ENCODE measurements at regions not wholly inside any gene's neighbourhood (a gene's known extent, or its start where the extent isn't known, plus 50 kb on each side); places are given as distances from the start of the nearest gene placed in this dataset.
"Not testable (repeated sequence)": the region's sequence is repeated elsewhere in the genome, so short reads cannot be mapped to it uniquely, and the experiment has no call there.

GRCh38 chr21:35597750-35598339, 462.5 kb downstream of the SETD4 start:
- TF ChIP-seq CTCF (IDR thresholded peaks at IDR 0.05; ENCODE audit: control insufficient read depth, extremely low read depth, insufficient read depth), result no peak
- no peak for DNase-seq (ENCODE audit: low read depth)
- no peak overlapping the region for H3K4me3 ChIP-seq (ENCODE audit: low read depth, low read length)

GRCh38 chr21:35594905-35595304, 465.4 kb downstream of the SETD4 start:
- TF ChIP-seq CTCF (IDR thresholded peaks at IDR 0.05; ENCODE audit: control insufficient read depth, extremely low read depth, insufficient read depth), result no peak
- DNase-seq (ENCODE audit: low read depth), result no peak
- H3K4me3 ChIP-seq (ENCODE audit: low read depth, low read length), result no peak overlapping the region

GRCh38 chr21:35593000-35593502, 467.3 kb downstream of the SETD4 start:
- DNase-seq (ENCODE audit: low read depth), result no peak
- H3K4me3 ChIP-seq (ENCODE audit: low read depth, low read length), result no peak overlapping the region
- TF ChIP-seq CTCF (IDR thresholded peaks at IDR 0.05; ENCODE audit: control insufficient read depth, extremely low read depth, insufficient read depth), result no peak

GRCh38 chr21:35590284-35590683, 470.0 kb downstream of the SETD4 start:
- not testable (repeated sequence) for DNase-seq (ENCODE audit: low read depth); H3K4me3 ChIP-seq (ENCODE audit: low read depth, low read length)

- TF ChIP-seq CTCF (IDR thresholded peaks at IDR 0.05; ENCODE audit: control insufficient read depth, extremely low read depth, insufficient read depth), result no peak
- DNase-seq (ENCODE audit: low read depth), result no peak
- H3K4me3 ChIP-seq (ENCODE audit: low read depth, low read length), result no peak overlapping the region
Observed at GRCh38 chr21:35587841-35588380, 472.4 kb downstream of the SETD4 start.

GRCh38 chr21:35586305-35586704, 474.0 kb downstream of the SETD4 start:
- no peak for DNase-seq (ENCODE audit: low read depth)
- H3K4me3 ChIP-seq (ENCODE audit: low read depth, low read length), result no peak overlapping the region
- TF ChIP-seq CTCF (IDR thresholded peaks at IDR 0.05; ENCODE audit: control insufficient read depth, extremely low read depth, insufficient read depth), result no peak

GRCh38 chr21:35585878-35586277, 474.4 kb downstream of the SETD4 start:
- no peak for TF ChIP-seq CTCF (IDR thresholded peaks at IDR 0.05; ENCODE audit: control insufficient read depth, extremely low read depth, insufficient read depth)
- DNase-seq (ENCODE audit: low read depth), result no peak
- H3K4me3 ChIP-seq (ENCODE audit: low read depth, low read length), result no peak overlapping the region
